OCI-LY3 (cell line): ENCODE measurements at regions not wholly inside any gene's neighbourhood (a gene's known extent, or its start where the extent isn't known, plus 50 kb on each side); places are given as distances from the start of the nearest gene placed in this dataset.

Source experiments
- H2AFZ ChIP-seq: fragments of 200-600, 300-600 bp; shearing (Covaris generic); 2 replicates; pipeline ENCODE4 v1.6.0; 2014; ENCODE audit warnings: antibody characterized with exemption, low read depth, low read length
- H3K27ac ChIP-seq: fragments of 200-600, 300-600 bp; sonication (generic); 2 replicates; pipeline ENCODE4 v1.5.1; 2014; ENCODE audit warnings: mild to moderate bottlenecking, low read length, moderate library complexity, mixed read lengths
- H3K27me3 ChIP-seq: fragments of 200-600, 300-600 bp; sonication (generic); 2 replicates; pipeline ENCODE4 v1.6.1; 2014; ENCODE audit warnings: low read depth, low read length, mixed read lengths
- H3K36me3 ChIP-seq: fragments of 200-600, 300-600 bp; sonication (generic); replicated peaks from 2 replicates; pipeline ENCODE3; 2014; ENCODE audit warnings: low read depth, low read length, mixed read lengths
- H3K4me1 ChIP-seq: fragments of 300-600, 200-600 bp; sonication (generic); 2 replicates; pipeline ENCODE4 v1.6.1; 2014; ENCODE audit warnings: low read length, mixed read lengths
- H3K4me2 ChIP-seq: fragments of 200-600, 300-600 bp; sonication (generic); 2 replicates; pipeline ENCODE4 v1.6.1; 2014; ENCODE audit warnings: low read length, mixed read lengths
- H3K4me3 ChIP-seq: fragments of 300-600, 200-600 bp; sonication (generic); 2 replicates; pipeline ENCODE4 v1.5.1; 2014; ENCODE audit warnings: antibody characterized with exemption, mild to moderate bottlenecking, low read length, moderate library complexity
- H3K79me2 ChIP-seq: fragments of 300-600, 200-600 bp; shearing (Covaris generic); 2 replicates; pipeline ENCODE4 v1.6.1; 2014; ENCODE audit warnings: mild to moderate bottlenecking, low read length, mixed read lengths
- H3K9ac ChIP-seq: fragments of 300-600, 200-600 bp; shearing (Covaris generic); 2 replicates; pipeline ENCODE4 v1.6.0; 2014; ENCODE audit warnings: mild to moderate bottlenecking, low read length, moderate library complexity
- H3K9me3 ChIP-seq: fragments of 200-600, 300-600 bp; shearing (Covaris generic); 2 replicates; pipeline ENCODE4 v1.6.1; 2014; ENCODE audit warnings: low read length, mixed read lengths; ENCODE audit not compliant: insufficient read depth
- H4K20me1 ChIP-seq: fragments of 200-600, 300-600 bp; sonication (generic); 2 replicates; pipeline ENCODE4 v1.6.1; 2016; ENCODE audit warnings: low read length, mixed read lengths; ENCODE audit not compliant: insufficient read depth
- EZH2phosphoT487 ChIP-seq: fragments of 200-600 bp; shearing (Covaris generic); IDR thresholded peaks from 2 replicates; pipeline ENCODE4 v1.6.1; 2018; ENCODE audit warnings: antibody characterized with exemption, mixed run types, low read depth
- TF ChIP-seq, protein P1 (sequence below): fragments of 200-600, 300-600 bp; sonication (generic); IDR thresholded peaks from 2 replicates; pipeline ENCODE4 v1.5.1; 2014; ENCODE audit warnings: antibody characterized with exemption, low read length, low read depth

- Histone ChIP-seq H3K4me1 (no peaks in the 10 kb centered on the region), H3K4me3 (no peak overlapping the region), H3K27ac (no peak overlapping the region), H4K20me1 (no peaks in the 10 kb centered on the region), H3K4me2 (no peak overlapping the region), H3K9ac (no peak overlapping the region), H3K9me3 (no peaks in the 10 kb centered on the region), H3K79me2 (no peaks in the 10 kb centered on the region), H3K27me3 (no peaks in the 10 kb centered on the region), H2AFZ (no peak overlapping the region), H3K36me3 (no peaks in the 10 kb centered on the region)
- no peak for TF ChIP-seq EZH2phosphoT487
- TF ChIP-seq, protein P1, sequence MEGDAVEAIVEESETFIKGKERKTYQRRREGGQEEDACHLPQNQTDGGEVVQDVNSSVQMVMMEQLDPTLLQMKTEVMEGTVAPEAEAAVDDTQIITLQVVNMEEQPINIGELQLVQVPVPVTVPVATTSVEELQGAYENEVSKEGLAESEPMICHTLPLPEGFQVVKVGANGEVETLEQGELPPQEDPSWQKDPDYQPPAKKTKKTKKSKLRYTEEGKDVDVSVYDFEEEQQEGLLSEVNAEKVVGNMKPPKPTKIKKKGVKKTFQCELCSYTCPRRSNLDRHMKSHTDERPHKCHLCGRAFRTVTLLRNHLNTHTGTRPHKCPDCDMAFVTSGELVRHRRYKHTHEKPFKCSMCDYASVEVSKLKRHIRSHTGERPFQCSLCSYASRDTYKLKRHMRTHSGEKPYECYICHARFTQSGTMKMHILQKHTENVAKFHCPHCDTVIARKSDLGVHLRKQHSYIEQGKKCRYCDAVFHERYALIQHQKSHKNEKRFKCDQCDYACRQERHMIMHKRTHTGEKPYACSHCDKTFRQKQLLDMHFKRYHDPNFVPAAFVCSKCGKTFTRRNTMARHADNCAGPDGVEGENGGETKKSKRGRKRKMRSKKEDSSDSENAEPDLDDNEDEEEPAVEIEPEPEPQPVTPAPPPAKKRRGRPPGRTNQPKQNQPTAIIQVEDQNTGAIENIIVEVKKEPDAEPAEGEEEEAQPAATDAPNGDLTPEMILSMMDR: no peak
These were observed 227.0 kb upstream of the ANKRD55 start for GRCh38 chr5:56460195-56460546.

DNA sequence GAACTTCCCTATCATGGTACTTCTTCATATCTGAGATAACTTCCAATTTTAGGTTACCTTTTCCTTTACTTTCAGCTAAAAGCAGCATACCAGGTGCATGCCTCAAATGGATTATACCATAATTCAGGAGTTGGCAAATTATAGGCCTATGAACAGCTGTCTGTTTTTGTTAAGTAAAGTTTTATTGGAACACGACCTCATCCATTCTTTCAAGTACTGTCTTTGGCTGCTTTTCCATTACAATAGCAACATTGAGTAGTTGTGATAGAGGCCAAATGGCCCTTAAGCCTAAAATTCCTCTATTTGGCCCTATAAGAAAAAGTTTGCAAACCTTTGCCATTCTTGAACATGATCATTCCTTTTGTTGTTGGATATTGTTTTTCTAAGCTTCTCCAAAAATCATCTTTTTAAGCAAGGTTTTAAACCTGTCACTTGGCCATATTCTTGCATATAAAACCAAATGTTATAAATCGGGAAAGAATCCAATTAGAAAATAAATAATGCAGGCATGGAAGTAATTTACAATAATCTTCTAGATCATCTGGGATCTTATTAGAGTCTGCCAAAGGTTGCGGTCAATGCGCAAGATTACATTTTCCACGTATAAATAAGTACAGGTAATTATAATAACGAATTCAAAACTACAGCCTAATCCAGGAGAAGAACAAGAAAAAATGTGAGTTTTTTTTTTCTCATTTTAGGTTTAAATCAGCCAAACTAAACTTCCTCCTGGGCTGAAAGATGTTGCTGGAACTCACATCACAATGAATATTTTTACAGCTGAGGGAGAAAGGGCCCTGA is 226.5 kb upstream of the ANKRD55 start:
- TF ChIP-seq, protein P1: no peak
- no peak for TF ChIP-seq EZH2phosphoT487

GRCh38 chr5:56457887-56458812 is 225.0 kb upstream of the ANKRD55 start:
- H3K36me3 ChIP-seq: no peaks in the 10 kb centered on the region
- no peaks in the 10 kb centered on the region for H3K27me3 ChIP-seq
- no peak overlapping the region for H3K4me3 ChIP-seq
- TF ChIP-seq, protein P1: no peak
- no peak for TF ChIP-seq EZH2phosphoT487
- H3K4me1 ChIP-seq: no peaks in the 10 kb centered on the region
- no peak overlapping the region for H2AFZ ChIP-seq
- H3K4me2 ChIP-seq: no peak overlapping the region
- H3K9ac ChIP-seq: no peak overlapping the region
- H4K20me1 ChIP-seq: no peaks in the 10 kb centered on the region
- no peak overlapping the region for H3K27ac ChIP-seq
- no peaks in the 10 kb centered on the region for H3K79me2 ChIP-seq
- H3K9me3 ChIP-seq: no peaks in the 10 kb centered on the region

More for the DNA sequence above, 226.5 kb upstream of the ANKRD55 start:
- no peak overlapping the region for H2AFZ ChIP-seq
- H3K27ac ChIP-seq: no peak overlapping the region
- H3K4me3 ChIP-seq: no peak overlapping the region
- H3K79me2 ChIP-seq: no peaks in the 10 kb centered on the region
- H3K9ac ChIP-seq: no peak overlapping the region
- no peaks in the 10 kb centered on the region for H4K20me1 ChIP-seq
- H3K4me2 ChIP-seq: no peak overlapping the region
- no peaks in the 10 kb centered on the region for H3K27me3 ChIP-seq
- no peaks in the 10 kb centered on the region for H3K9me3 ChIP-seq
- no peaks in the 10 kb centered on the region for H3K4me1 ChIP-seq
- no peaks in the 10 kb centered on the region for H3K36me3 ChIP-seq

- Histone ChIP-seq H4K20me1 (no peaks in the 10 kb centered on the region), H2AFZ (no peak overlapping the region), H3K9ac (no peak overlapping the region), H3K4me1 (no peaks in the 10 kb centered on the region), H3K9me3 (no peaks in the 10 kb centered on the region), H3K27me3 (no peaks in the 10 kb centered on the region), H3K36me3 (no peaks in the 10 kb centered on the region), H3K4me3 (no peak overlapping the region), H3K27ac (no peak overlapping the region), H3K4me2 (no peak overlapping the region), H3K79me2 (no peaks in the 10 kb centered on the region)
- TF ChIP-seq EZH2phosphoT487: no peak
- TF ChIP-seq, protein P1: no peak
These were observed 222.9 kb upstream of the ANKRD55 start for GRCh38 chr5:56456002-56456401.
